HG02623 (cell line): ENCODE measurements at regions not wholly inside any gene's neighbourhood (a gene's known extent, or its start where the extent isn't known, plus 50 kb on each side); places are given as distances from the start of the nearest gene placed in this dataset.

Source experiments
- ATAC-seq: cut with Tn5 transposase; IDR thresholded peaks from one replicate; pipeline ENCODE4 v1.9.1; 2021; ENCODE audit warnings: moderate library complexity; ENCODE audit not compliant: unreplicated experiment

GRCh38 chr15:94882071-94882712 lies 650.8 kb downstream of the MCTP2 start:
- no peak for ATAC-seq

- no peak for ATAC-seq
These were observed 656.0 kb downstream of the MCTP2 start for GRCh38 chr15:94887391-94887790.

GRCh38 chr15:94889153-94889552 lies 657.8 kb downstream of the MCTP2 start:
- ATAC-seq, result no peak

GRCh38 chr15:94893091-94893490 lies 661.7 kb downstream of the MCTP2 start:
- no peak for ATAC-seq

GRCh38 chr15:94894056-94894455 lies 662.7 kb downstream of the MCTP2 start:
- no peak for ATAC-seq

- no peak for ATAC-seq
These were observed 678.1 kb downstream of the MCTP2 start for GRCh38 chr15:94909510-94909909.

GRCh38 chr15:94910166-94910565 lies 678.8 kb downstream of the MCTP2 start:
- no peak for ATAC-seq

GRCh38 chr15:94912760-94913159 lies 681.4 kb downstream of the MCTP2 start:
- no peak for ATAC-seq

- no peak for ATAC-seq
These were observed 685.7 kb downstream of the MCTP2 start for GRCh38 chr15:94917068-94917467.

GRCh38 chr15:94921936-94922335 lies 690.6 kb downstream of the MCTP2 start:
- ATAC-seq, result no peak

- ATAC-seq, result no peak
These were observed 692.7 kb downstream of the MCTP2 start for GRCh38 chr15:94924057-94924456.

GRCh38 chr15:94924971-94925598 lies 693.7 kb downstream of the MCTP2 start:
- no peak for ATAC-seq

GRCh38 chr15:94925680-94926079 lies 694.3 kb downstream of the MCTP2 start:
- ATAC-seq, result no peak

- ATAC-seq, result no peak
These were observed 695.6 kb downstream of the MCTP2 start for GRCh38 chr15:94927003-94927402.

GRCh38 chr15:94929282-94929681 lies 697.9 kb downstream of the MCTP2 start:
- ATAC-seq, result no peak

GRCh38 chr15:94930441-94930840 lies 699.1 kb downstream of the MCTP2 start:
- no peak for ATAC-seq

- no peak for ATAC-seq
These were observed 699.6 kb downstream of the MCTP2 start for GRCh38 chr15:94930960-94931359.

GRCh38 chr15:94934440-94934839 lies 703.1 kb downstream of the MCTP2 start:
- ATAC-seq, result no peak

GRCh38 chr15:94937242-94937641 lies 705.9 kb downstream of the MCTP2 start:
- ATAC-seq, result no peak

GRCh38 chr15:94943888-94944287 lies 712.5 kb downstream of the MCTP2 start:
- ATAC-seq, result no peak

GRCh38 chr15:94951538-94951937 lies 720.2 kb downstream of the MCTP2 start:
- ATAC-seq, result no peak

GRCh38 chr15:94963953-94964352 lies 732.6 kb downstream of the MCTP2 start:
- no peak for ATAC-seq

- ATAC-seq, result no peak
These were observed 734.2 kb downstream of the MCTP2 start for GRCh38 chr15:94965593-94965992.
